EH (cell line): ENCODE measurements at regions not wholly inside any gene's neighbourhood (a gene's known extent, or its start where the extent isn't known, plus 50 kb on each side); places are given as distances from the start of the nearest gene placed in this dataset.
"Not testable (repeated sequence)": the region's sequence is repeated elsewhere in the genome, so short reads cannot be mapped to it uniquely, and the experiment has no call there.

Experiments used
- DNase-seq: peaks from one replicate; pipeline ENCODE4 v3.0.0-alpha.2; 2015; ENCODE audit warnings: low read depth

DNA sequence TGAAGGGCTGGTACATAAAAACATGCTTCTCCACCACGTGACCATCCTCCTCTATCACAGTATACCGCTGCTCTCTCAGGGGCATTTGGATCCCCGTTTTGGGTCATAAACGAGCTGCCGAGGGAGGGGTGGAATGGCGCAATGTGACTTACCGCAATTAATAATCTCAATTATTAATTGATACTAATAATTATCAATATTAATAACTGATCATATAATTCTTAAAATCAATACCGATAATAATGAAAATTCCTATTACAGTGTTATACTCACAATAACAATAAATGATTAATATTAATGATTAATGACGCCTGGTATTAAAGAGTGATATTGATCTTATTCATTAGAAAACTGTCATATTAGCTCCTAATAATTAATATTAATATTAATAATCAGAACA is 56.1 kb upstream of the FRG2C start:
- DNase-seq, result not testable (repeated sequence)

DNA sequence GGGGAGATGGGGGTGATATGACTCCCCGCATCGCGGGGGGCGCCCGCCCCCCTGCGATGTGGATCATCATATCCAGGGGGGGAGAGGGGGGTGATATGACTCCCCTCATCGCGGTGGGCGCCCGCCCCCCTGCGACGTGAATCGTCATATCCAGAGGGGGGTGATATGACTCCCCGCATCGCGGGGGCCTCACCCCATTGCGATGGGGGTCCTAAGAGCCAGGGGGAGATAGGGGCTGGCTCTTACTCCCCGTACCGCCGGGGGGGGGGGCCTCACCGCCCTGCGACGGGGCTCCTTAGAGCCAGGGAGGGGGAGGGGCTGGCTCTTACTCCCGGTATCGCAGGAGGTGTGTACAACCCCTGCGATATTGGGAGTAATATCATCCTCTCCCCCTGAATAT is 54.5 kb upstream of the FRG2C start:
- not testable (repeated sequence) for DNase-seq

DNA sequence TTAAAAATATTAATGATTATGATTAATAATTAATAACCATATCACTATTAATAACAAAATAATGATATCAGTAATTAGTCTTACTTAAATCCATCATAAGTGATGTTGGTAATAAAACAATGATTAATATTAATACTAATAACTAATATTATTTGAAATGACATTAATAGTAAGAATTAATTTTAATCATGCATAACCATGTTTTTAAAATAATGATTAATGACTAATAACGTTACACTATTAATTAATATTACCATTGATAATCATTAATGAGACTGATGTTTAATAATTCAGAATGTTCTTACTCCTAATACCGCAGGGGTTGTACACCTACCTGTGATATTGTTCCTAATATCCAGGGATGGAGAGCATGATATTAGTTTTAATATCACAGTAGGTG is 53.4 kb upstream of the FRG2C start:
- DNase-seq, result no peak

DNA sequence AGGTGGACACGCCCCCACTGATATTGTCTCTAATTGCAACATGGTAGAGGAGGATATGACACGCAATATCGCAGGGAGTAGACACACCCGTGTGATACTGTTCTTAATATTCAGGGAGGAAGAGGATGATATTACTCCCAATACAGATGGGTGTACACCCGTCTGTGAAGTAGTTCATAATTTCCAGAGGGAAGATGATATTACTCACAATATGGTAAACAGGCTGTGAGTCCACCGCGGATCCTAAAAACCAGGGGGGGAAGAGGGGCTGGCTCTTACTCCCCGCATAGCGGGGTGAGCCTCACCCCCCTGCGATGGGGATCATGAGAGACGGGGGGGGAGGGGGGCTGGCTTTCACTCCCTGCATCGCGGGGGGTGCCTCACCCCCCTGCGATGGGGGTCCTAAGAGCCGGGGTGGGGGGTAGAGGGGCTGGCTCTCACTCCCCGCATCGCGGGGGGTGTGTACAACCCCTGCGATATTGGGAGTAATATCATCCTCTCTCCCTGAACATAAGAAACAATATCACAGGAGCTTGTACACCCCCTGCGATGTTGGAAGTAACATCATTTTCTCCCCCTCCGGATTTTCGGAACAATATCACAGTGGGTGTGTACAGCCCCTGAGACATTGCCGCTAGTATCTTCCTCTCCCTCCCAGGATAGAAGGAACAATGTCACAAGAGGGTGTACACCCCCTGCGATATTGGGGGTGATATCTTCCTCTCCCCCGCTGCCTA is 52.2 kb upstream of the FRG2C start:
- not testable (repeated sequence) for DNase-seq
